B cell (primary cell): ENCODE measurements at regions not wholly inside any gene's neighbourhood (a gene's known extent, or its start where the extent isn't known, plus 50 kb on each side); places are given as distances from the start of the nearest gene placed in this dataset.

Experiments used
- CTCF ChIP-seq: fragments of 200-600 bp; IDR thresholded peaks from one replicate; pipeline ENCODE4 v1.8.0; 2022; ENCODE audit warnings: antibody characterized with exemption, mild to moderate bottlenecking
- EZH2 ChIP-seq: IDR thresholded peaks from 2 replicates; pipeline ENCODE4 v1.6.1; 2012; ENCODE audit warnings: borderline replicate concordance, low read depth, mild to moderate bottlenecking, moderate library complexity, low read length; ENCODE audit not compliant: insufficient read depth, poor library complexity, severe bottlenecking

DNA sequence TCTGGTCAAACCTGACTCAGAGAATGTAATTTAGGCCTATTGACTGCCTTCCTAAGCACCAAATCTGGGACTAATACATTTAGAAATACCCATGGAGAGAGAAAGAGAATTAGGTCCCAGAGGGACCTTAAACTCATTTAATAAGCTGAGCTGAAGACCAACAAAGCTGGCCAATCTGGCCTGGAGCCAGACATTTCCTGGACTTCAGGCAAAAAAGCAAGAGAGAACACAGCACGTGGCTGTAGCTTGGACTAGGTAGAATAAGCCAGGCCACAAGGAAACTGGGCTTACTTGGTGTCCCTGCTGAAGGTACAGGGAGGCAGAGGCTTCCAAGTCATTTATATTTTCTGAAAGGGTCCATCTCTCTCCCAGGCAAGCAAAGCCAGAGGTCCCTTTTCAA, 88.1 kb downstream of the RTP4 start:
- TF ChIP-seq CTCF, result no peak
- TF ChIP-seq EZH2, result no peak
